GM19397 (cell line): ENCODE measurements at regions not wholly inside any gene's neighbourhood (a gene's known extent, or its start where the extent isn't known, plus 50 kb on each side); places are given as distances from the start of the nearest gene placed in this dataset.
"Not testable (repeated sequence)": the region's sequence is repeated elsewhere in the genome, so short reads cannot be mapped to it uniquely, and the experiment has no call there.

Experiments
- ATAC-seq: cut with Tn5 transposase; IDR thresholded peaks from one replicate; pipeline ENCODE4 v1.9.1; 2021; ENCODE audit warnings: mild to moderate bottlenecking, moderate library complexity; ENCODE audit not compliant: unreplicated experiment

DNA sequence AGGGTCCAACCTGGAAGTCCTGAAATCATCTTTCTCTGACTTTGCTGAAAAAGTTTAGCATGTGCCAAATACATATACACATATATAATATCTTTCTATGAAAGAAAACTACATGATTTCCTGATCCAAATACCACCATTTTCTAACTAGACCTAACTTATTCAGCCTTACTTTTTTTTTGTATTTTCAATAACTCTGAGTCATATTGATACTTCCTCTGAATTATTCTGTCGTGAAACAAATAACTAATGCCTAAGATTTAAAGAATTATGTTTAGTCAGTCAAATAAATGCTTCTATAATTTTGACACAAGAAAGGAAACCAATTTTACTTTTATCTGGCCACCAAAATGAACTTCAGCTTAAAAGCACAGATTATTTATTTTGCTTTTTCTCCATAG lies 760.2 kb upstream of the GBE1 start:
- ATAC-seq = no peak

DNA sequence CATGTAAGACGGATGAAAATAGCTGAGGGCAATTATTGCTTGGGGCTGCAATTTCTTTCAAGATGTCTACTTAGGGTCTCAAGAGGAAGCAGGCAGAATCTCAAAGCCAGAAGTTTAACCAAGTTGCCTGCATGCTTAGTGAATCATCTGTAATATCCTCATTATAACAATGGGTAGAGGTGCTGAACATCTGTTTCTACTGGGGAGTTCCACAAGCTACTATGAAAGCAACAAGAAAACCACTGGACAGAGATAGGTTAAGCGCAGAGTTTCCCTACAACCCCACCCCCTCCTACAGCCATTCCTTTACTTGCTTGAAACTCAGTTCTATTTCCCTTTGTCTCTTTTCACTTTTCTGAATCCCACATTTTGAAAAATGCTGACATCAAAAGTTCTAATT lies 759.4 kb upstream of the GBE1 start:
- ATAC-seq = no peak

DNA sequence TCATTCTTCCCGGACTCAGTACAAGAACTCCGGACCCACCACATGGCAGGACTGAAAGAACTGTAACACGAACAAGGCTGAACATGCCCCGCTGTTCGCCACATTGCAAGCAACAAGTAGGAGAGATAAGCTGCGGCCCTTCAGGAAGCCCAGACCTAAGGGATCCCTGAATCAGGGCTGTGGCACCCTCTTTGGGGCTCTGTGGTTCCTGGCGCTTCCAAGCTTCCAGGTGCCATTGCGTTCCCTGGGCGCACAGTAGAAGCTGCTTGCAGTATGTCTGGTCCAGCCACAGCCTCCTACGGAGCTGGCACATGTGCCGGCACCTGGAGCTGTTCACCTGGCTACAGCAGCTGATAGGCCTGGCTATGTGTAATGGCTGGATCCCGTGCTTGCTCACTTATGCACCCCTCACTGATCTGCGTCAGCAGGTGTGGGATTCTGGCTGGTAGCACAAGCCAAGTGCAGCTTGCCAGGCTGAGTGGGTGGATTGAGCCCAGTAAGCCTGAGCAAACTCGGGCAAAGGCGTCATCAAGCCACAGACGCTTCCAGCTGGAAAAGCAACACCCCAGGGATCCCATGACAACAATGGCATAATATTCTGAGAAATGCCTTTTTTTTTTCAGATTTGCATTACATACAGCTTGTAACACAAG lies 748.6 kb upstream of the GBE1 start:
- ATAC-seq = no peak

DNA sequence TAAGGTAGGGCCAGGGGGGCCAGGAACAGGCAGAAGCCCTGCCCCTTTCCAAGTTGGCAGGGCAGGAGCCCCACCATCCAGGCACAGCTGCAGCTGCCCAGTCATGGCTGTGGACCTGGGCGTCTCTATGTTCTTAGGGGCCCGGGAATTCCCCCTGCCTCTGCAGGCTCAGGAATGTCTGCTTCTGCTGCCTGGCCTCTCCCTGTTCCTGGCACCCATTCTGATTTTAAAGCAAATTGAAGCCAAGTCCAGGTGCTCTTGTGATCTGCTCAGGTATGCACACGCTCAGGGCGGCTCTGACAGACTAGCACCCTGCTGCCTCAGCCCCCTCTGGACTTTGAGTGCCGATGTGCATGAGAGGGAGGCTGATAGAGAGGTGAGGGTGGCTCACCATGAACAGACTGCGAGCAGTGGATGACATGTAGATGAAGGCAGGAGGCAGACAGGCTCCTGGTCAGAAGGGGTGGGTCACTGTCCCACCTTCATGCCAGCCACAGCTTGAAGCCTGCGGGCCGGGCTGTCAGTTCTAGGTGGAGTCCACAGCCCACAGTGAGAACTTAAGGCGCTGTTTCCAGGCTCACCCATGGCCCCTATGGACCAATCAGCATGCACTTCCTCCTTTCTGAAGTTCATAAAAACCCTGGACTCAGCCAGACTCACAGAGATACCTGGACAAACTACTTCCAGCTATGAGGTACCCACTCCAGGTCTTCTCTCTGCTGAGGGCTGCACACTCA lies 747.8 kb upstream of the GBE1 start:
- ATAC-seq = no peak

DNA sequence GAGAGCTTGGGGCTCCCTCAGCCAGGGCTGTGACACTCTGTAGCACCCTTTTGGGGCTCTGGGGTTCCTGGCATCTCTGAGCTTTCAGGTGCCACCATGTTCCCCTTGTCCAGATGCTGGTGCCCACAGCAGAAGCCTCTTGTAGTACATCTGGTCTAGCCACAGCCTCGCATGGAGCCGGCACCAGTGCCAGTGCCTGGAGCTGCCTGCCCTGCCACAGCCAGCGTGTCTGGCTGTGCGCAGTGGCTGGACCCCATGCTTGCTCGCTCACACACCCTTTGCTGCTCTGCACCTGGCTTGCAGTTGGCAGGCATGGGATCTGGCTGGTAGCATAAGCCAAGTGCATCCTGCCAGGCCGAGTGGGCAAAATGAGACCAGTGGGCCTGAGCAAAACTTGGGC lies 744.8 kb upstream of the GBE1 start:
- ATAC-seq = no peak

DNA sequence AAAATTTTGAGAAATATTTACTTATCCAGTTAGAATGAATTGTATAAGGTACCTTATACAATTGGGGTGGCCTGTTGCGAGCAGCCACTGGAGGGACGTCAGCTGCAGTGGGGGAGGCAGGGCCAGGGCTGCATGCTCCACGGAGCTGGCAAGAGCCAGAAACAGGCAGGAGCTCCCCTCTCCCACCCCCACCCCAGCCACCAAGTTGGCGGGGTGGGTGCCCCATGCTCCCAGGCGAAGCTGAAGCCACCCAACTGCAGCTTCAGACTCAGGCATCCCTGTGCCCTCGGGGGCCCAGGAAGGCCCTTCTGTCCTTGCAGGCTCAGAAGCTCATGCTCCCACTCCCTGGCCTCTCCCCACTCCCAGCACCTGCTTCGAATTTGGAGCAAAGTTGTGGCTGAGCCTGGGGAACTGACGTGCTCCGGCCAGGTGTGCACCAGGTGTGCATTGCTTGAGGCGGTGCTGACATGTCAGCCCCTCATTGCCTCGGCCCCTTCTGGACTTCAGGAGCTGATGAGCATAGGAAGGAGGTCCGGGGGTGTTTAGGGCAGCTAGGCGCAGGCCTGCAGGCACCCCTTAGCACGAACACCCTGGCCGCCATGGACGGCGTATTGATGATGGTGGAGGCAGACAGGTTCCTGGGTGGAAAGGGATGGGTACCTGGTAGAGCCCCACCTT lies 743.8 kb upstream of the GBE1 start:
- no peak for ATAC-seq

DNA sequence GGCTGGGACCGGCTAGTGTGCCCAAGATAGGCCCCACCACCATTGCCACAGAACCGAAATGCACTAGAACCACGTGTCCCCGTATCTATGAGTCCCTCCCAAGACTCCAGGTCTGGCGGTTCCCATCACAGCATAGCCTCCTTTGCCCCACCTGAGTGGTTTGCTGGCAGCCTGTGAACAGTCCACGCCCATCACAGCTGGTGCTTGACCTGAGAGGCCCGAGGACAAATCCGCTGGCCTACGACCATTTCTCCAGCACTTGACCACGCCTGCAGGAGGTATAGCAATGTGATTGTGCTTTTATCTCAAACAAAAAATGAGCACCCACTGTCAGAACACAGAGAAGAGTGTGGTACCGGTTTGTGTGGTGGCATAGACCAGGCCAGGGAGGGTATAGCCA lies 736.7 kb upstream of the GBE1 start:
- no peak for ATAC-seq

DNA sequence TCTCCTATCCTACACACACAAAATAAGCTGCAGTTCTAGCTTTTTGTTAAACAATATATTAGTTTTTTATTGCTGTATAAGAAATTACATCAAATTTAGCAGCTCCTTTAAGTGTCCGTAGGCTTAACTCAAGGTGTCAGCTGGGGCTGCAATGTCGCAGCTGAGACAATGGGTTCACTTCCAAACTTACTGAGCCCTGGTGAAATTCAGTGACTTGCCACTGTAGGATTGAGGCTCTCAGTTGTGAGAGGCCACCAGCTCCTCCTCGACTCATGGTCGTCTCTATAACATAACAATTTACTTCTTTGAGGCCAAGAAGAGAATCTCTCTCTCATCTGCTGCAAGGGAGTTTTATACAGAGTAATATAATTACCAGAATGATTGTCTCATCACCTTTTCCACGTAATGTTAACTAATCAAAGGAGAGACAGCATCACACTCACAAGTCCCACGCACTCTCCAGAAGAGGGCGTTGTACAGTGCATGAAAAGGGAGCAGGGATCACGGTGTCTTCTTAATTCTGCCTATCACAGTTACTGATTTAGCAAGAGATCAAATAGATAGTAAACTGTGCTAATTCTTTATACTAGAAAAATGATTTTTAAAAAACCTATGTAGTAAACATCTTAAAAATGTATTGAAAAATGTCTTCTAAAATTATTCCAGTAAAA lies 735.6 kb upstream of the GBE1 start:
- no peak for ATAC-seq

DNA sequence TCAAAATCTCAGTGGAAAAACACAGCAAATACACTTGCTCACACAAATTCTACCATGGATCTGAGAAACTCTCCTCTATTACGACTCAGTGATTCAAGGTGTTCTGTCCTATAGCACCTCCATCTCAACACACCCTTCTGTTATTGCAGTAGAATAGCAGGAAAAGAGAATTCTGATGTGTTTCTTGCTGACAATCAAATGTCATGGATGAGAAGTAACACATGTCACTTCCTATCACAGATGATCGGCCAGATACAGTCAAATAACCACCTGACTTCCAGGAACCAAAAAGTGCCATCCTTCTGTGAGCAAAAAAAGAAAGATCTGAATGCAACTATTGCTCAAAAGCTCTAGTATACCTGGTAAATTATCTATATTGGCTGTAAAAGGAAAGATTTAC lies 734.2 kb upstream of the GBE1 start:
- no peak for ATAC-seq

DNA sequence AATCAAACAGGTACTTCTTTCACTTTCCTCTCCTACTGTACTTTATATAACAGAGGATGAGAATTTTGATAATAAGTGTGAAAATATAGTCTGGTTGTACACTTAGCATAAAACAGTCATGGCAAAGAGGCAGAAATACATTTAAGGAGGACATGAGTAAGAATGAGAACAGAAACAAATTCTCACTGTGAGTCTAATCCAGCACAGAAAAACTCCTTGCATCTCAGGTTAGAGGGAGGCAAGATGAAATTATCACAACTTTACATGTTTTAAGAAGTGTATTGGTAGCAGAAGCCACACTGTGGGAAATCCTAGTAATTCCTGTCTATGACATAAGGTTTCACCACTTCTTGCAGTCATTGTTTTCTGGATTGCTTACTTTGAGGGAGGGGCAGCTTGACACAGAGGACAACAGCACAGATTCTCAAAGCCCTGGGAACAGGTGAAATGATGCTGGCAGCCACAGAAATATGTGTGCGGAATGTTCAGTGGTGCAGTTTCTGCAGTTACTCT lies 733.6 kb upstream of the GBE1 start:
- ATAC-seq = no peak

DNA sequence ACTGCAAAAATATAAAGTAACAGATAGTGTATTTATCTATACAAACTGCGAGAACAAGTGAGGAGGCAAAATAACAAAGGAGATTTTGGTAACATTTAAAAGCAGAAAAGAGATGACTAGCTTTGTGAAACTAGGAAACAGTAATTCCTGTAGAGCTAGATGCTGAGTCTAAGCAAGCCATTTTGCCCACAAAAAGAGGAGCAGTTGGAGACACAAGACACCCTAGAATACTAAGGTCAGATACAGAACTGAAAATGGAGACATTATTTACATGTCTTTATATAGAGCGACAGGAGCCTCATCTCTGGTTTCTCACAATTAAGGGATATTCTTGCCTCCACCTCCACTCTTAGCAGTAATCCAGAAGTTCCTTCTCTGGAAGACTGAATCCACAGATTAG lies 732.4 kb upstream of the GBE1 start:
- ATAC-seq = no peak

DNA sequence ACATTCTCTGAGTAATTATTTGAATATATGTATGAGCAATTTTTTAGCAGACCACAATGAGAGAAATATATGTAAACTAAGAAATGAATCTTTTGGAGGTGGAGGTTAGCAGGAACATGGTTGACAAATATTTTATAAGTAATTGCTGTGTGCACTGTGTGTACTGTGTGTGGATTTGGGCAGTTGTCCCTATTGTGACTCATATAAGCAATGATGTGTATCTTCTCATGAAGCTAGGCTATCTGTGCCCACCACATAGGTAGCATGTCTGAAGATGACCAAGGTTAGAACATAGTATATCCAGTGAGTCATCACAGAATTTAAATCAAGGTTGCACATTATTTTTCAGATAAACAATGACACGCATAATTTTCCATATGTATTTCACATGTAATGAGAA lies 713.9 kb upstream of the GBE1 start:
- no peak for ATAC-seq

DNA sequence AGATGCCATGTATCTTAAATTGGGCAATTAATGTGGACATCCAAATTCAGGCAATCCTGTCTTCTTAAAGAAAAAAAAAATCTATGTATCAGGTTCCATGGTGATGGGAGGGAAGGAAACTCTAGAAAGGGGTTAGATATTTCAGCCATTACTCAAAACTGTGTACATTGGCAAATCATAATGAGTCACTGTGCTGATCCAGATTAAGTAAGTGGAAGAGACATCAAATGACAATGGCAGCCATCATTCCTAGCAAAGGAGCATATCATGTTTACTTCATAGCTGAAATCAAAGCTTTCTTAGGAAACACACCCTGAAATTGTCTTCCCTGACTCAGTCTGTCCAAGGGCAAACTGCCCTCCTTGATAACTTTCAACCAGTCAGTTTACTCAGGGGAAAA lies 713.3 kb upstream of the GBE1 start:
- no peak for ATAC-seq

DNA sequence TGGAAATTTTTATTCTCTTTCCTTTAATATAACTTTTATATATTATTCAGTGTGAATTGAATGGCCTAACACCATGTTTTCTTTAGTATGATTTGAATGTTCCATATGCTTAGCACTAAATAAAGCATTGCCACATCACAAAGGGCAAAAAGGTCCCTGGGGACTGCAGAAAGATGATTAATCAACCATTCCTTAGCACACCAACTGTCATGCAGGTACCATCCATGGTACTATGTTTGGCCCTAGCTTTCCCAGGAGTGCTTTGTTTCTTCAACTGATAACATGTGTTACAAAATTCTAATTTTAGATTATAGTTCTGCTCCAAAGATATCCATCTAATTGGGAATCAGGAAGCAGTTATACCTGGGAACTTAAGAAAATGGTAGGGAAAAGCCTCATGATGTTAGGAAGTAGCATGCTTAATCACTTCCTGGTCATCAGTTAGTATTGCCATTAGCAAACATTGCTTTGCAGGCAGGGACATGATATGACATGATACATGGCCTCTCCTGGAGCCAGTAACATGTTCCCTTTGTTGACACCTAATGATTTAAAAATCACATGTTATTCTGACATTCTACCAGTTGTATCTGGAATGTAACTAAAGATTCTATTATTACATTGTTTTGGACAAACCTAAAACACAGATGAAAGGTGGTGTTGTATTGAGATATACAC lies 712.6 kb upstream of the GBE1 start:
- no peak for ATAC-seq

DNA sequence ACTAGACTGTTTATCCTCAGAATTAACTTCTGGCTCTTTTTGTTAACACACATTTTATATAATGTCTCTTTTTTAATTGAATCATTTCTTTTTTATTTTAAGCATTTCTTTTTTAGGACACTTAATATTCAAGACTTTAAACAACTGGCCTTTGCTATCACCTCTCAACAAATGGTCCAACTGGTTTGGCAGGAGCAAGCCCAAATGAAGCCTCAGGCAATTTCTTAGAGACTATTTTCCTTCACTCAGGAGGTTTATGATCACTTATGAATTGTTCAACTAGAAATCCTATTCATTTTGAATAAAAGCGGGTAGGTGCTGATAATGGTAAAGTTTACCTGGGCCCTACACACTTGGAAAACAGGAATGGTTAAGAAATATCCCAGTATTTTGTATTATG lies 705.6 kb upstream of the GBE1 start:
- no peak for ATAC-seq

DNA sequence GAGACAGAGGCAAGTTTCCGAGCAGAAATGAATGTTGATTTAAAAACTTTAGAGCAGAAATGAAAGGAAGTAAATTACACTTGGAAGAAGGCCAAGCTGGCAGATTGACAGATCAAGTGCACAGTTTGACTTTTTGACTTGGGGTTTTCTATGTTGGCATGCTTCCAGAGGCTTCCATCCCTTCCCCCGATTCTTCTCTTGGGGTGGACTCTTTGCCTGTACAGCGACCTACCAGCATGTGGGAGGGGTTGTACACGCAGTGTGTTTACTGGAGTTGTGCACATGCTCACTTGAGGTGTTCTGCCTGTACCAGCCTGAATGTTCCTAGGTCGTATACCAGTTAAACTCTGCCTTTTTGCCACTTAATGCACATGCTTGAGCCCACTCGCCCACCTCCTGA lies 701.5 kb upstream of the GBE1 start:
- no peak for ATAC-seq

DNA sequence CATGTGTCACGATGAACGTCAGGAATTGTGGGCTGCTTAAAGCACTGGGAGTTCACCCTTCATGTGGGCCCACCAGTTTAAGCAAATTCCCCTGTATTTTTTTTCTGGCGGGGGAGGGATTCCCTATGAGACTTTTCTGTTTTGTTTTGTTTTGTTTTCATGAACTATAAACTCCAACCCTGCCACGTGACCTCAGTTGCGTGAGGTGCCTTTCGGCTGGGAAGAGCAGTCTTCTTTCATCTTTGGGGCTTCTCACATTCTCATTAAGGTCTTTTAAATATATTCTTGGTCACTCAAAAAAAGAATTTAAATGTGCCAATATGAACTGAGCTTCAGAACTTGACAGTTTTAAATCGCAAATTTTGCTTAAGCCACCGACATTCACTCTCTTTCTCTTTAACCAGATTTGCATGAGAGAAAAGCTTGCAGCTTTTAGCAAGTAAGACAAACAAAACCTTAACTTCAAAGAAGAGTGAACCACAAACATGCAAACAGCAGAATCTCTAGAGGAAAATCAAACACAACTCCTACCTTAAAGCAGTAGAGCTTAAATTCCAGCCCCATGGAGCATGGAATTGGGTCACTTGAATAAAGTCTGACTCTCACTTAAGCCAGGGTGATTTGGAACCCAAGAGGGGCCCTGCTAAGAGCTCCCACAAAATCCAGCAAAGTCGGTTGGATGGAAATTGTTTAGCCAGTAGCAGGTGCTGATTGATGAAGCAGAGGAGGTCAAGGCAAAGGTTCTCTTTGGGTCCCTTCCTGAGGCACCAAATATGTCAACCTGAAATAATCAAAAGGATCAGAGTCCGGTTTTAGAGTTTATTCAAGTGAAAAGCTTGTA lies 699.8 kb upstream of the GBE1 start:
- ATAC-seq = no peak

DNA sequence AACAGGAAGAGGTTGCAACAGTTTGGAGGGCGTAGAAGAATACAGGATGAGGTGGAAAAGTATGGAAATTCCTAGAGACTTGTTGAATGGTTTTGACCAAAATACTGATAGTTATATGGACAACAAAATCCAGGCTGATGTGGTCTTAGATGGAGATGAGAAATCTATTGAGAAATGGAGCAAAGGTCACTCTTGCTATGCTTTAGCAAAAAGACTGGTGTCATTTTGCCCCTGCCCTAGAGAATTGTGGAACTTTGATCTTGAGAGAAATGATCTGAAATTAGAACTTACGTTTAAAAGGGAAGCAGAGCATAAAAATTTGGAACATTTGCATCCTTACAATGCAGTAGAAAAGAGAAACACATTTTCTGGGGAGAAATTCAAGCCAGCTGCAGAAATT lies 686.9 kb upstream of the GBE1 start:
- ATAC-seq = no peak

DNA sequence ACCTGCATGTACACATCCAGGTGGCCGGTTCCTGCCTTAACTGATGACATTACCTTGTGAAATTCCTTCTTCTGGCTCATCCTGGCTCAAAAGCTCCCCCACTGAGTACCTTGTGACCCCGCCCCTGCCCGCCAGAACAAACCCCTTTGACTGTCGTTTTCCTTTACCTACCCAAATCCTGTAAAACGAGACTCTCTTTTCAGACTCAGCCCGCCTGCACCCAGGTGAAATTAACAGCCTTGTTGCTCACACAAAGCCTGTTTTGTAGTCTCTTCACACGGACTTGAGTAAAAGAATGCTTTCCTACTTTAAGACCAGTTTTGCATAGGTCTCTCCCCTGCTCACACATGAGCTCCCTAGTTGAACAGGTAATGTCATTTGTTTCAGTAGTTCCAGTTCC lies 667.4 kb upstream of the GBE1 start:
- ATAC-seq = not testable (repeated sequence)

DNA sequence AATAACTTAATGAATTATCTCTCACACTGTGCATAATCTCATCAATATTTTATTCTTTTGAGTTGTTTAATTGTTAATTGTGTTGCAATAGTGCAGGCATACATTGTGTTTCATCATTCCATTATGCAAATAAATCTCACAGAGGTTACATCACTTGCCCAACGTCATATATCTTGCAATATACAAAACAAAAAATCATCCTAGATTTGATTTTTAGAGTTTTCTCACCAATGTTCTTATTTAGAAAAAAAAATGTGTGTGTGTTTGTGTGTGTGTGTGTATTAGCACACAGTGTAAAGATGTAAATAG lies 662.5 kb upstream of the GBE1 start:
- ATAC-seq = no peak
